OCI-LY7 (cell line): ENCODE measurements at regions not wholly inside any gene's neighbourhood (a gene's known extent, or its start where the extent isn't known, plus 50 kb on each side); places are given as distances from the start of the nearest gene placed in this dataset.

ENCODE experiments used
- BruUV-seq: library from RNA; stranded (reverse); fragments of 400-500 nt; replicated peaks from 2 replicates; lab custom pipeline; 2021; lab: Mats Ljungman, UMichigan
- CTCF ChIA-PET: fragments of 300-600 bp; sonication (Branson Sonifier 250); formaldehyde crosslinking; loops from one replicate; lab custom pipeline; 2022; ENCODE audit warnings: antibody characterized with exemption; ENCODE audit not compliant: unreplicated experiment; lab: Charles Lee
- POLR2A ChIA-PET: fragments of 300-600 bp; sonication (Branson Sonifier 250); formaldehyde crosslinking; loops from one replicate; lab custom pipeline; 2022; ENCODE audit warnings: antibody characterized with exemption; lab: Charles Lee
- DNase-seq: peaks from one replicate; pipeline ENCODE4 v3.0.0-alpha.2; 2015; ENCODE audit warnings: low spot score
- H2AFZ ChIP-seq: fragments of 200-600 bp; sonication (generic), shearing (Covaris generic); 2 replicates; pipeline ENCODE4 v1.6.1; 2014; ENCODE audit warnings: mild to moderate bottlenecking, antibody characterized with exemption, low read length, moderate library complexity
- H3K27ac ChIP-seq: fragments of 200-600 bp; sonication (generic); 2 replicates; pipeline ENCODE4 v1.5.1; 2014; ENCODE audit warnings: mixed run types, low read depth, mild to moderate bottlenecking, moderate library complexity, low read length, inconsistent platforms; ENCODE audit not compliant: poor library complexity, severe bottlenecking
- H3K36me3 ChIP-seq: fragments of 200-600 bp; sonication (generic); 2 replicates; pipeline ENCODE4 v1.6.1; 2014; ENCODE audit warnings: mild to moderate bottlenecking, antibody characterized with exemption, low read length, moderate library complexity, mixed read lengths; ENCODE audit not compliant: insufficient read depth
- H3K4me1 ChIP-seq: fragments of 200-600 bp; sonication (generic); 2 replicates; pipeline ENCODE4 v1.5.1; 2014; ENCODE audit warnings: mild to moderate bottlenecking, low read length; ENCODE audit not compliant: insufficient read depth, poor library complexity, severe bottlenecking
- H3K4me2 ChIP-seq: fragments of 200-600 bp; sonication (generic); 2 replicates; pipeline ENCODE4 v1.6.1; 2014; ENCODE audit warnings: mild to moderate bottlenecking, low read length
- H3K4me3 ChIP-seq: fragments of 200-600 bp; sonication (generic); 2 replicates; pipeline ENCODE4 v1.5.1; 2014; ENCODE audit warnings: mild to moderate bottlenecking, low read depth, low read length; ENCODE audit not compliant: poor library complexity, severe bottlenecking
- H3K79me2 ChIP-seq: fragments of 200-600 bp; sonication (generic); 2 replicates; pipeline ENCODE4 v1.6.1; 2016; ENCODE audit warnings: low read depth, mild to moderate bottlenecking, low read length, moderate library complexity, mixed read lengths; ENCODE audit not compliant: insufficient read depth
- H3K9me2 ChIP-seq: fragments of 200-600 bp; sonication (generic); 2 replicates; pipeline ENCODE4 v1.6.1; 2016; ENCODE audit warnings: mild to moderate bottlenecking, low read length, mixed read lengths; ENCODE audit not compliant: insufficient read depth
- H3K9me3 ChIP-seq: fragments of 200-600 bp; sonication (generic); 2 replicates; pipeline ENCODE4 v1.6.1; 2014; ENCODE audit warnings: mild to moderate bottlenecking, mixed run types, low read length, mixed read lengths
- H4K20me1 ChIP-seq: fragments of 200-600 bp; sonication (generic); 2 replicates; pipeline ENCODE4 v1.6.1; 2014; ENCODE audit warnings: mild to moderate bottlenecking, antibody characterized with exemption, low read length, moderate library complexity, mixed read lengths; ENCODE audit not compliant: insufficient read depth
- CTCF ChIP-seq: fragments of 200-600 bp; sonication (generic); conservative IDR thresholded peaks from 2 replicates; pipeline ENCODE4 v1.5.1; 2014; ENCODE audit warnings: mild to moderate bottlenecking, antibody characterized with exemption, low read length, moderate library complexity, mixed read lengths
- EZH2phosphoT487 ChIP-seq: fragments of 200-600 bp; sonication (generic); IDR thresholded peaks from 2 replicates; pipeline ENCODE4 v1.6.1; 2018; ENCODE audit warnings: low read depth, borderline replicate concordance, mild to moderate bottlenecking, mixed run types, antibody characterized with exemption, low read length, moderate library complexity, mixed read lengths
- intact Hi-C: fragments of 100-400 bp; cut with micrococcal nuclease; formaldehyde crosslinking; loops from one replicate; pipeline ENCODE4 v1.10.0; 2022; ENCODE audit not compliant: unreplicated experiment

GRCh38 chr5:3262451-3262850 lies 333.2 kb upstream of the IRX1 start:
- no peaks in the 10 kb centered on the region for H3K9me2 ChIP-seq
- no peaks in the 10 kb centered on the region for H3K4me1 ChIP-seq
- no peaks in the 10 kb centered on the region for H3K36me3 ChIP-seq
- no peak overlapping the region for H3K27ac ChIP-seq
- H4K20me1 ChIP-seq = no peaks in the 10 kb centered on the region
- no peaks in the 10 kb centered on the region for H3K9me3 ChIP-seq
- no TSS peak for BruUV-seq
- POLR2A ChIA-PET = no interaction called here
- H2AFZ ChIP-seq = no peak overlapping the region
- CTCF ChIA-PET = no interaction called here
- no peak for TF ChIP-seq EZH2phosphoT487
- TF ChIP-seq CTCF = no peak
- no peak overlapping the region for H3K4me2 ChIP-seq
- no peaks in the 10 kb centered on the region for H3K79me2 ChIP-seq
- no peak overlapping the region for H3K4me3 ChIP-seq
- intact Hi-C loops = no loop called here
- DNase-seq = no peak

- Histone ChIP-seq H3K9me3 (no peaks in the 10 kb centered on the region), H4K20me1 (no peaks in the 10 kb centered on the region), H2AFZ (no peak overlapping the region), H3K36me3 (no peaks in the 10 kb centered on the region), H3K4me2 (no peak overlapping the region), H3K4me1 (no peaks in the 10 kb centered on the region), H3K4me3 (no peak overlapping the region), H3K79me2 (no peaks in the 10 kb centered on the region), H3K27ac (no peak overlapping the region), H3K9me2 (no peaks in the 10 kb centered on the region)
- no peak for TF ChIP-seq CTCF
- TF ChIP-seq EZH2phosphoT487 = no peak
- ChIA-PET POLR2A (no interaction called here), CTCF (no interaction called here)
- intact Hi-C loops = no loop called here
- DNase-seq = no peak
- BruUV-seq = no TSS peak
Observed at GRCh38 chr5:3261081-3261480, 334.6 kb upstream of the IRX1 start.

DNA sequence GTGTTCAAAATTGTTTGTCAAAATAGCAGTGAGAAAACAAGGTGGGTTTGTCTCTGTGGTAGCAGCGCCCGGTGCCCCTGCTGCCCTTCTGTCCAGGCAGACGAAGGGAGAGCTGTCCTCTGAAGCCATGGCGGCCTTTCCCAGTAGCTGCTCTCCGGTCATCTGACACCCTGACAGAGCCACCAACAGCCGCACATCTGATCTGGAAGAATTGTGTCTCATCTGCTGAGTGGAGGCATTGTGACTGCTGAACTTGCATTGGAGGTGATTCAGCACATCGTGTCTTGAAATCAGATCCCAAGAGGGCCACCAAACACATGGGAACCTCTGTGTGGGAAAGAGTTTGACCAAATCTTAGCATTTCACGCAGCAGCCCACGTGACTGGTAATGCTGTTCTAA lies 337.6 kb upstream of the IRX1 start:
- no TSS peak for BruUV-seq
- DNase-seq = no peak
- Histone ChIP-seq H3K9me2 (no peaks in the 10 kb centered on the region), H2AFZ (no peak overlapping the region), H4K20me1 (no peaks in the 10 kb centered on the region), H3K79me2 (no peaks in the 10 kb centered on the region), H3K4me1 (no peaks in the 10 kb centered on the region), H3K4me3 (no peak overlapping the region), H3K36me3 (no peaks in the 10 kb centered on the region), H3K4me2 (no peak overlapping the region), H3K27ac (no peak overlapping the region), H3K9me3 (no peaks in the 10 kb centered on the region)
- no peak for TF ChIP-seq CTCF
- no peak for TF ChIP-seq EZH2phosphoT487
- ChIA-PET POLR2A (no interaction called here), CTCF (no interaction called here)
- intact Hi-C loops = no loop called here
